ENCODE measurements at regions not wholly inside any gene's neighbourhood (a gene's known extent, or its start where the extent isn't known, plus 50 kb on each side); places are given as distances from the start of the nearest gene placed in this dataset.

DNA sequence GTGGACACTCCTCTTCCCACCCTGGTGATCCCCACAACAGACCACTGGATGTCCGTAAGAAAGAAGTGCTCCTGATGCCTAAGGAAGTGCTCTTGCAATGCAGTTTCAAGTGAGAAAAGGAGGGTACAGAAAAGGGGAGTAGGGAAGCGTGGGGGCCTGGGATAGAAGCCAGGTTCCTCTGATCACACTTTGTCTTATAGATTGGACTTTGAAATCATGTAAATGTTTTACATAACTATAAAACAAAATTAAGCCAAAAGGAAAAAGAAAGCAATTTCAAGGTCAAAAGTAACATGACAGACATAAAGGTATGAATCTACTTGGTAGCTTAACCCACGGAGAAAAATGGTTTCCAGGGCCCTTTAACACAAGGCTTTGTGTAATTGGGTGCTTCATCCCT, 107.3 kb upstream of the TRPM1 start:
- TF ChIP-seq CTCF (IDR thresholded peaks at IDR 0.05; ENCODE audit: low read length) (no peak), EZH2 (optimal IDR thresholded peaks at IDR 0.05; ENCODE audit: low read depth, low read length) (no peak), EZH2phosphoT487 (IDR thresholded peaks at IDR 0.05; ENCODE audit: low read length) (no peak)

Measured in MM.1S (cell line).